H1 (cell line): ENCODE measurements at regions not wholly inside any gene's neighbourhood (a gene's known extent, or its start where the extent isn't known, plus 50 kb on each side); places are given as distances from the start of the nearest gene placed in this dataset.

ENCODE experiments used
- TF ChIP-seq, protein P1 (sequence below), 3 experiments: IDR thresholded peaks; 1 replicate in 2 of 3; 2 replicates in 1 of 3; pipeline versions ENCODE4 v1.5.1 to v1.6.1; 2011; ENCODE audit warnings: low read length in 3 of 3, mild to moderate bottlenecking in 3 of 3, inconsistent platforms in 2 of 3, low read depth in 1 of 3, moderate library complexity in 1 of 3; ENCODE audit not compliant: insufficient read depth in 1 of 3; ENCODE audit errors: control extremely low read depth in 1 of 3

DNA sequence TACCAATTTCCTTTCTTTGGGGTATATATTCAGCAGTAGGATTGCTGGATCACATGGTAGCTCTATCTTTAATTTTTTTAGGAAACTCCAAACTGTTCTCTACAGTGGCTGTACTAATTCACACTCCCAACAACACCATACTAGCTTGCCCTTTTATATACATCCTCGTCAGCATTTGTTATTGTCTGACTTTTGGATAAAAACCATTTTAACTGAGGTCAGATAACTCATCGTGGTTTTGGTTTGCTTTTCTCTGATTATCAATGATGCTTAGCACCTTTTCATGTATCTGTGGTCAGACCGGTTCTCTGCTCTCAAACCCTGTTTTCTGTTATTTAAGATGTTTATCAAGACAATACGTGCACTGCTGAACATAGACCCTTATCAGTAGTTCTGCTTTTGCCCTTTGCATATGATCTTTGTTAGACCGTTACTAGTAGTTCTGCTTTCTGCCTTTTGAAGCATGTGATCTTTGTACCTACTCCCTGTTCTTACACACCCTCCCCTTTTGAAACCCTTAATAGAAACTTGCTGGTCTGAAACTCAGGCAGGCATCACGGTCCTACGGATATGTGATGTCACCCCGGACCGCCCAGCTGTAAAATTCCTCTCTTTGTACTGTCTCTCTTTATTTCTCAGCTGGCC is 474.3 kb downstream of the RSL24D1 start (continued):
- TF ChIP-seq, protein P1, sequence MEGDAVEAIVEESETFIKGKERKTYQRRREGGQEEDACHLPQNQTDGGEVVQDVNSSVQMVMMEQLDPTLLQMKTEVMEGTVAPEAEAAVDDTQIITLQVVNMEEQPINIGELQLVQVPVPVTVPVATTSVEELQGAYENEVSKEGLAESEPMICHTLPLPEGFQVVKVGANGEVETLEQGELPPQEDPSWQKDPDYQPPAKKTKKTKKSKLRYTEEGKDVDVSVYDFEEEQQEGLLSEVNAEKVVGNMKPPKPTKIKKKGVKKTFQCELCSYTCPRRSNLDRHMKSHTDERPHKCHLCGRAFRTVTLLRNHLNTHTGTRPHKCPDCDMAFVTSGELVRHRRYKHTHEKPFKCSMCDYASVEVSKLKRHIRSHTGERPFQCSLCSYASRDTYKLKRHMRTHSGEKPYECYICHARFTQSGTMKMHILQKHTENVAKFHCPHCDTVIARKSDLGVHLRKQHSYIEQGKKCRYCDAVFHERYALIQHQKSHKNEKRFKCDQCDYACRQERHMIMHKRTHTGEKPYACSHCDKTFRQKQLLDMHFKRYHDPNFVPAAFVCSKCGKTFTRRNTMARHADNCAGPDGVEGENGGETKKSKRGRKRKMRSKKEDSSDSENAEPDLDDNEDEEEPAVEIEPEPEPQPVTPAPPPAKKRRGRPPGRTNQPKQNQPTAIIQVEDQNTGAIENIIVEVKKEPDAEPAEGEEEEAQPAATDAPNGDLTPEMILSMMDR (IDR thresholded peaks at IDR 0.05; ENCODE audit: control extremely low read depth in 1 of 3, insufficient read depth in 1 of 3, low read depth in 1 of 3, low read length in 3 of 3), result no peak
